ENCODE measurements at regions not wholly inside any gene's neighbourhood (a gene's known extent, or its start where the extent isn't known, plus 50 kb on each side); places are given as distances from the start of the nearest gene placed in this dataset.
"Not testable (repeated sequence)": the region's sequence is repeated elsewhere in the genome, so short reads cannot be mapped to it uniquely, and the experiment has no call there.

- H3K9ac ChIP-seq (ENCODE audit: insufficient read length, low read depth) = no peak overlapping the region
- TF ChIP-seq YY1 (IDR thresholded peaks at IDR 0.05; ENCODE audit: insufficient read depth, insufficient read length) (no peak), SUZ12 (IDR thresholded peaks at IDR 0.05; ENCODE audit: extremely low read depth, insufficient read depth, insufficient read length) (no peak), ZNF274 (IDR thresholded peaks at IDR 0.05; ENCODE audit: low read depth, low read length) (no peak)
- H3K36me3 ChIP-seq (ENCODE audit: insufficient read depth, insufficient read length, low read length) = no peaks in the 10 kb centered on the region
- H3K27me3 ChIP-seq (ENCODE audit: insufficient read depth, insufficient read length) = no peaks in the 10 kb centered on the region
- H3K4me3 ChIP-seq (ENCODE audit: insufficient read length, low read depth) = no peak overlapping the region
- no peaks in the 10 kb centered on the region; the same call in 1 of the 2 replicates for H3K9me3 ChIP-seq (ENCODE audit: insufficient read depth, low read length)
- H3K4me1 ChIP-seq (ENCODE audit: insufficient read depth, insufficient read length) = no peaks in the 10 kb centered on the region
- no peak for DNase-seq (ENCODE audit: low read depth, low spot score)
Measured at GRCh38 chr4:183814461-183814860, 90.6 kb upstream of the STOX2 start.

- no peak overlapping the region for H3K4me3 ChIP-seq (ENCODE audit: insufficient read length, low read depth)
- H3K27me3 ChIP-seq (ENCODE audit: insufficient read depth, insufficient read length) = no peaks in the 10 kb centered on the region
- TF ChIP-seq ZNF274 (IDR thresholded peaks at IDR 0.05; ENCODE audit: low read depth, low read length) = no peak
- TF ChIP-seq YY1 (IDR thresholded peaks at IDR 0.05; ENCODE audit: insufficient read depth, insufficient read length) = no peak
- TF ChIP-seq SUZ12 (IDR thresholded peaks at IDR 0.05; ENCODE audit: extremely low read depth, insufficient read depth, insufficient read length) = no peak
- no peaks in the 10 kb centered on the region for H3K36me3 ChIP-seq (ENCODE audit: insufficient read depth, insufficient read length, low read length)
- no peak overlapping the region for H3K9ac ChIP-seq (ENCODE audit: insufficient read length, low read depth)
- H3K4me1 ChIP-seq (ENCODE audit: insufficient read depth, insufficient read length) = no peaks in the 10 kb centered on the region
- DNase-seq (ENCODE audit: low read depth, low spot score) = no peak
- no peaks in the 10 kb centered on the region; the same call in 1 of the 2 replicates for H3K9me3 ChIP-seq (ENCODE audit: insufficient read depth, low read length)
Measured at GRCh38 chr4:183816077-183816476, 89.0 kb upstream of the STOX2 start.

GRCh38 chr4:183816882-183817509 is 88.1 kb upstream of the STOX2 start:
- H3K4me1 ChIP-seq (ENCODE audit: insufficient read depth, insufficient read length) = no peaks in the 10 kb centered on the region
- TF ChIP-seq ZNF274 (IDR thresholded peaks at IDR 0.05; ENCODE audit: low read depth, low read length) (no peak), SUZ12 (IDR thresholded peaks at IDR 0.05; ENCODE audit: extremely low read depth, insufficient read depth, insufficient read length) (no peak), YY1 (IDR thresholded peaks at IDR 0.05; ENCODE audit: insufficient read depth, insufficient read length) (no peak)
- no peak for DNase-seq (ENCODE audit: low read depth, low spot score)
- no peaks in the 10 kb centered on the region; the same call in 1 of the 2 replicates for H3K9me3 ChIP-seq (ENCODE audit: insufficient read depth, low read length)
- no peaks in the 10 kb centered on the region for H3K36me3 ChIP-seq (ENCODE audit: insufficient read depth, insufficient read length, low read length)
- H3K27me3 ChIP-seq (ENCODE audit: insufficient read depth, insufficient read length) = no peaks in the 10 kb centered on the region
- no peak overlapping the region for H3K9ac ChIP-seq (ENCODE audit: insufficient read length, low read depth)
- H3K4me3 ChIP-seq (ENCODE audit: insufficient read length, low read depth) = no peak overlapping the region

- DNase-seq (ENCODE audit: low read depth, low spot score); H3K9ac ChIP-seq (ENCODE audit: insufficient read length, low read depth); H3K9me3 ChIP-seq (ENCODE audit: insufficient read depth, low read length); H3K36me3 ChIP-seq (ENCODE audit: insufficient read depth, insufficient read length, low read length); H3K27me3 ChIP-seq (ENCODE audit: insufficient read depth, insufficient read length); H3K4me1 ChIP-seq (ENCODE audit: insufficient read depth, insufficient read length); H3K4me3 ChIP-seq (ENCODE audit: insufficient read length, low read depth): not testable (repeated sequence)
Measured at GRCh38 chr4:183818591-183818990, 86.5 kb upstream of the STOX2 start.

GRCh38 chr4:183821076-183821853 is 83.8 kb upstream of the STOX2 start:
- no peak overlapping the region for H3K9ac ChIP-seq (ENCODE audit: insufficient read length, low read depth)
- TF ChIP-seq ZNF274 (IDR thresholded peaks at IDR 0.05; ENCODE audit: low read depth, low read length) = no peak
- TF ChIP-seq SUZ12 (IDR thresholded peaks at IDR 0.05; ENCODE audit: extremely low read depth, insufficient read depth, insufficient read length) = no peak
- no peak for TF ChIP-seq YY1 (IDR thresholded peaks at IDR 0.05; ENCODE audit: insufficient read depth, insufficient read length)

GRCh38 chr4:183823434-183823833 is 81.7 kb upstream of the STOX2 start:
- no peak for DNase-seq (ENCODE audit: low read depth, low spot score)
- Histone ChIP-seq H3K36me3 (ENCODE audit: insufficient read depth, insufficient read length, low read length) (no peaks in the 10 kb centered on the region), H3K4me1 (ENCODE audit: insufficient read depth, insufficient read length) (peaks cover 4% of the 10 kb centered on the region), H3K4me3 (ENCODE audit: insufficient read length, low read depth) (no peak overlapping the region), H3K9ac (ENCODE audit: insufficient read length, low read depth) (no peak overlapping the region), H3K27me3 (ENCODE audit: insufficient read depth, insufficient read length) (no peaks in the 10 kb centered on the region), H3K9me3 (ENCODE audit: insufficient read depth, low read length) (no peaks in the 10 kb centered on the region; the same call in 1 of the 2 replicates)
- TF ChIP-seq ZNF274 (IDR thresholded peaks at IDR 0.05; ENCODE audit: low read depth, low read length) (no peak), SUZ12 (IDR thresholded peaks at IDR 0.05; ENCODE audit: extremely low read depth, insufficient read depth, insufficient read length) (no peak), YY1 (IDR thresholded peaks at IDR 0.05; ENCODE audit: insufficient read depth, insufficient read length) (no peak)

More at GRCh38 chr4:183821076-183821853, 83.8 kb upstream of the STOX2 start:
- H3K36me3 ChIP-seq (ENCODE audit: insufficient read depth, insufficient read length, low read length) = no peaks in the 10 kb centered on the region
- no peaks in the 10 kb centered on the region for H3K27me3 ChIP-seq (ENCODE audit: insufficient read depth, insufficient read length)
- DNase-seq (ENCODE audit: low read depth, low spot score) = no peak
- no peak overlapping the region for H3K4me3 ChIP-seq (ENCODE audit: insufficient read length, low read depth)
- no peaks in the 10 kb centered on the region for H3K4me1 ChIP-seq (ENCODE audit: insufficient read depth, insufficient read length)
- no peaks in the 10 kb centered on the region; the same call in 1 of the 2 replicates for H3K9me3 ChIP-seq (ENCODE audit: insufficient read depth, low read length)

- no peak for TF ChIP-seq SUZ12 (IDR thresholded peaks at IDR 0.05; ENCODE audit: extremely low read depth, insufficient read depth, insufficient read length)
- Histone ChIP-seq H3K4me3 (ENCODE audit: insufficient read length, low read depth) (no peak overlapping the region), H3K9ac (ENCODE audit: insufficient read length, low read depth) (no peak overlapping the region), H3K27me3 (ENCODE audit: insufficient read depth, insufficient read length) (no peaks in the 10 kb centered on the region), H3K4me1 (ENCODE audit: insufficient read depth, insufficient read length) (peaks cover 4% of the 10 kb centered on the region), H3K9me3 (ENCODE audit: insufficient read depth, low read length) (no peaks in the 10 kb centered on the region), H3K36me3 (ENCODE audit: insufficient read depth, insufficient read length, low read length) (no peaks in the 10 kb centered on the region)
- DNase-seq (ENCODE audit: low read depth, low spot score) = no peak
Measured at GRCh38 chr4:183825346-183825745, 79.8 kb upstream of the STOX2 start.

Measured in NT2/D1 (cell line).